K562 (cell line): ENCODE measurements at regions not wholly inside any gene's neighbourhood (a gene's known extent, or its start where the extent isn't known, plus 50 kb on each side); places are given as distances from the start of the nearest gene placed in this dataset.

ENCODE experiments used
- LCOR ChIP-seq: sonication (generic); formaldehyde crosslinking; IDR thresholded peaks from 2 replicates; pipeline ENCODE4 v1.8.0; 2022; ENCODE audit warnings: mild to moderate bottlenecking, missing genetic modification reagents
- RAD51 ChIP-seq: fragments of 450-650 bp; IDR thresholded peaks from 2 replicates; pipeline ENCODE4 v1.7.1; 2016; ENCODE audit warnings: low read depth, mild to moderate bottlenecking, borderline replicate concordance
- RB1 ChIP-seq: fragments of 450-650 bp; IDR thresholded peaks from 2 replicates; pipeline ENCODE4 v1.6.1; 2017; ENCODE audit warnings: low read depth, mild to moderate bottlenecking
- SMAD4 ChIP-seq: fragments of 250-450 bp; sonication (Bioruptor Pico); conservative IDR thresholded peaks from 2 replicates; pipeline ENCODE4 v1.8.0; 2021; ENCODE audit warnings: inconsistent platforms, mild to moderate bottlenecking, moderate library complexity
- TF ChIP-seq, protein P1 (sequence below): fragments of 450-650 bp; IDR thresholded peaks from 2 replicates; pipeline ENCODE4 v1.6.1; 2016; ENCODE audit warnings: mild to moderate bottlenecking
- TF ChIP-seq, protein P2 (sequence below): fragments of 200-800 bp; sonication (Bioruptor generic); IDR thresholded peaks from 2 replicates; pipeline ENCODE4 v1.6.1; 2017; ENCODE audit warnings: missing genetic modification characterization, missing compliant biosample characterization

DNA sequence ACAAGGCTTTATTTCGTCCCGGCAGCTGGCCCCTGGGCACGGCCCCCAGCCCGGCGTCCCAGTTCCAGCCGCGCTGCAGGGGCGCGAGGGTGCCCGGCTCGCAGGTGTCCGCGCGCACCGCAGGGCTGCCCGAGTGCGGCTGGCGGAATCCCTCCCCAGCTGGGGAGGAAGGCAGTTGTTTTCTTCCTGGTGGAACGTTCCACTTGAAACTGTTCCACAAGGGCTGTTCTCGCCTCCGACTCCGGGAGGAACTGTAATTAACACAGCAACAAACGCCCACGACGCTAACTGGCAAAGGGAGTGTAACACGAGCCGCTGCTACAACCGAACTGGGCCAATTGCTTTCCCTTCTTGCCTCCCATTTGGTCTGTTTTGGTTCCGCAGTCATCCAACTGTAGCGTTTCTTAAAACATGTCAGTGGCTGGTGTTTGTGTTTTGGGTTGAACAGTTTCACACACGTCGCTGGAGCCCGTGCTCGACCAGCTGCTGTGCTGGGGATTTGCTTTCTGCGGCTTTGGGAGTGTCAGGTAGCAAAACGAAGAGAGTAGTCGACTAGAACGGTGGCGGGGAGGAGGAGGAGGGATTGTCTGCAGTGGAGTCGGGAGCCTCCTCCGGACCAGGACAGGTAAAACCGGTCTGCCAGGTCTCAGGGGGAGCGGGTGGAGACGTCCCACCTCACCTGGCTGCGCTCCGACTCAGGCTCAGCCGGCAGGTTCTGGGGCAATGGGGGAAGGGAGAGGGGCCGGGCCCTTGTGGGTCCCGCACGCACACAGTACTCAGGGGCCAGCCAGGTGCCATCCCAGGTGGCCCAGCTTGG is 131.6 kb upstream of the NIPBL start (continued):
- TF ChIP-seq, protein P1, sequence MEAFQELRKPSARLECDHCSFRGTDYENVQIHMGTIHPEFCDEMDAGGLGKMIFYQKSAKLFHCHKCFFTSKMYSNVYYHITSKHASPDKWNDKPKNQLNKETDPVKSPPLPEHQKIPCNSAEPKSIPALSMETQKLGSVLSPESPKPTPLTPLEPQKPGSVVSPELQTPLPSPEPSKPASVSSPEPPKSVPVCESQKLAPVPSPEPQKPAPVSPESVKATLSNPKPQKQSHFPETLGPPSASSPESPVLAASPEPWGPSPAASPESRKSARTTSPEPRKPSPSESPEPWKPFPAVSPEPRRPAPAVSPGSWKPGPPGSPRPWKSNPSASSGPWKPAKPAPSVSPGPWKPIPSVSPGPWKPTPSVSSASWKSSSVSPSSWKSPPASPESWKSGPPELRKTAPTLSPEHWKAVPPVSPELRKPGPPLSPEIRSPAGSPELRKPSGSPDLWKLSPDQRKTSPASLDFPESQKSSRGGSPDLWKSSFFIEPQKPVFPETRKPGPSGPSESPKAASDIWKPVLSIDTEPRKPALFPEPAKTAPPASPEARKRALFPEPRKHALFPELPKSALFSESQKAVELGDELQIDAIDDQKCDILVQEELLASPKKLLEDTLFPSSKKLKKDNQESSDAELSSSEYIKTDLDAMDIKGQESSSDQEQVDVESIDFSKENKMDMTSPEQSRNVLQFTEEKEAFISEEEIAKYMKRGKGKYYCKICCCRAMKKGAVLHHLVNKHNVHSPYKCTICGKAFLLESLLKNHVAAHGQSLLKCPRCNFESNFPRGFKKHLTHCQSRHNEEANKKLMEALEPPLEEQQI = no peak
- TF ChIP-seq, protein P2, sequence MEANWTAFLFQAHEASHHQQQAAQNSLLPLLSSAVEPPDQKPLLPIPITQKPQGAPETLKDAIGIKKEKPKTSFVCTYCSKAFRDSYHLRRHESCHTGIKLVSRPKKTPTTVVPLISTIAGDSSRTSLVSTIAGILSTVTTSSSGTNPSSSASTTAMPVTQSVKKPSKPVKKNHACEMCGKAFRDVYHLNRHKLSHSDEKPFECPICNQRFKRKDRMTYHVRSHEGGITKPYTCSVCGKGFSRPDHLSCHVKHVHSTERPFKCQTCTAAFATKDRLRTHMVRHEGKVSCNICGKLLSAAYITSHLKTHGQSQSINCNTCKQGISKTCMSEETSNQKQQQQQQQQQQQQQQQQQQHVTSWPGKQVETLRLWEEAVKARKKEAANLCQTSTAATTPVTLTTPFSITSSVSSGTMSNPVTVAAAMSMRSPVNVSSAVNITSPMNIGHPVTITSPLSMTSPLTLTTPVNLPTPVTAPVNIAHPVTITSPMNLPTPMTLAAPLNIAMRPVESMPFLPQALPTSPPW (CRISPR knock-in tag) = peak; percentile 66
- 0 out of 2 replicates have a peak, but pooled peaks have one; percentile 14 for TF ChIP-seq LCOR (CRISPR knock-in tag)
- TF ChIP-seq SMAD4 (CRISPR knock-in tag) = peak; percentile 72; the same call in 1 of the 2 replicates
- TF ChIP-seq RB1 = 0 out of 2 replicates have a peak, but pooled peaks have one; percentile 32
- no peak for TF ChIP-seq RAD51
